ENCODE measurements at regions not wholly inside any gene's neighbourhood (a gene's known extent, or its start where the extent isn't known, plus 50 kb on each side); places are given as distances from the start of the nearest gene placed in this dataset.

DNA sequence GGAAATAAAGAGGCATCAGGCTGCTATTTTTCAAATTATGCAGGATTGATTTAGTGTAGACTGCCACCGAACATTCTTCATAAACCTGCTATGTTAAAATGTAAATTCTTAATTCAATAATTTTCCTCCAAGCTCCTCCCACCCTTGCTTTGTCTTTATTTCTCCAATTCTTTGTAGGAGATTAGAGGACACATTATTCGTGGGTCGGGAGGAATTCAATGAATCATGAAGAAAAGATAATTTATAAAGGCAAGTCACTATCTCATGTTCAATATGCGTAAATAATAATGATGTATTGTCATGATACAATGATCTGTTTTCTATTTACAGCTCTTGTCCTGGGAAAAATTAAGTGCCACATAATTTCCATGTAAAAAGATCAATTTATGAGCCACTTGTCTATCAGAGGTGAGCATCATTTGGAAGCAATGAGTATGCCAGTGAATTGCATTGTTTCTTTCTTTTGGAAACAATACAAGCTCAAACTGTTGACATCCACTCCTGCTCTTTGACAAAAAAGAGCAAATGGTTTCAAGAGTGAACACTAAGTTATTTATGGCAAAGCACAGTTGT, 148.0 kb upstream of the MITF start:
- TF ChIP-seq, protein P1, sequence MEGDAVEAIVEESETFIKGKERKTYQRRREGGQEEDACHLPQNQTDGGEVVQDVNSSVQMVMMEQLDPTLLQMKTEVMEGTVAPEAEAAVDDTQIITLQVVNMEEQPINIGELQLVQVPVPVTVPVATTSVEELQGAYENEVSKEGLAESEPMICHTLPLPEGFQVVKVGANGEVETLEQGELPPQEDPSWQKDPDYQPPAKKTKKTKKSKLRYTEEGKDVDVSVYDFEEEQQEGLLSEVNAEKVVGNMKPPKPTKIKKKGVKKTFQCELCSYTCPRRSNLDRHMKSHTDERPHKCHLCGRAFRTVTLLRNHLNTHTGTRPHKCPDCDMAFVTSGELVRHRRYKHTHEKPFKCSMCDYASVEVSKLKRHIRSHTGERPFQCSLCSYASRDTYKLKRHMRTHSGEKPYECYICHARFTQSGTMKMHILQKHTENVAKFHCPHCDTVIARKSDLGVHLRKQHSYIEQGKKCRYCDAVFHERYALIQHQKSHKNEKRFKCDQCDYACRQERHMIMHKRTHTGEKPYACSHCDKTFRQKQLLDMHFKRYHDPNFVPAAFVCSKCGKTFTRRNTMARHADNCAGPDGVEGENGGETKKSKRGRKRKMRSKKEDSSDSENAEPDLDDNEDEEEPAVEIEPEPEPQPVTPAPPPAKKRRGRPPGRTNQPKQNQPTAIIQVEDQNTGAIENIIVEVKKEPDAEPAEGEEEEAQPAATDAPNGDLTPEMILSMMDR (IDR thresholded peaks at IDR 0.05; ENCODE audit: extremely low read depth in 1 of 2, insufficient read depth in 1 of 2, low read depth in 1 of 2, low read length in 2 of 2), result no peak
- no peak for TF ChIP-seq POLR2A (IDR thresholded peaks at IDR 0.05; ENCODE audit: low read depth, low read length)
- no peak for TF ChIP-seq POLR2AphosphoS5 (IDR thresholded peaks at IDR 0.05; ENCODE audit: insufficient read depth, low read depth, low read length)
- TF ChIP-seq, protein P2, sequence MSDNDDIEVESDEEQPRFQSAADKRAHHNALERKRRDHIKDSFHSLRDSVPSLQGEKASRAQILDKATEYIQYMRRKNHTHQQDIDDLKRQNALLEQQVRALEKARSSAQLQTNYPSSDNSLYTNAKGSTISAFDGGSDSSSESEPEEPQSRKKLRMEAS (IDR thresholded peaks at IDR 0.05; ENCODE audit: insufficient read depth, insufficient read length), result no peak
- TF ChIP-seq JUN (IDR thresholded peaks at IDR 0.05; ENCODE audit: borderline replicate concordance, insufficient read depth, insufficient read length, low read depth), result no peak

Data from endothelial cell of umbilical vein (primary cell).